Heart right ventricle (tissue), 16 donors: ENCODE measurements at regions not wholly inside any gene's neighbourhood (a gene's known extent, or its start where the extent isn't known, plus 50 kb on each side); places are given as distances from the start of the nearest gene placed in this dataset.

Experiments used
- ATAC-seq, 8 donors: fragments of 200-7000 bp; cut with Tn5 transposase; one replicate each; pipeline ENCODE4 v1.9.1; 2020; ENCODE audit warnings: mild to moderate bottlenecking in 8 of 8, moderate library complexity in 8 of 8, moderate number of reproducible peaks in 1 of 8
- DNase-seq, 2 donors: peaks; one replicate each; pipeline ENCODE4 v3.0.0-alpha.2; 2020
- H3K27ac ChIP-seq, 10 donors: fragments of 200-600 bp; sonication (generic) in 2 of 10; one replicate each; pipeline versions ENCODE4 v1.5.0 to v1.8.0; 2020 to 2022; ENCODE audit warnings: mild to moderate bottlenecking in 3 of 10
- H3K27me3 ChIP-seq, 7 donors: fragments of 200-600 bp; one replicate each; pipeline ENCODE4 v1.8.0; 2021 to 2022; ENCODE audit warnings: mild to moderate bottlenecking in 2 of 7
- H3K36me3 ChIP-seq, 9 donors: fragments of 200-600 bp; sonication (generic) in 1 of 9; one replicate each; pipeline versions ENCODE4 v1.5.0 to v1.8.0; 2020 to 2022; ENCODE audit warnings: mild to moderate bottlenecking in 2 of 9
- H3K4me1 ChIP-seq, 9 donors: fragments of 200-600 bp; sonication (generic) in 1 of 9; one replicate each; pipeline versions ENCODE4 v1.5.0 to v1.8.0; 2020 to 2022; ENCODE audit warnings: mild to moderate bottlenecking in 4 of 9
- H3K4me3 ChIP-seq, 10 donors: fragments of 200-600 bp; sonication (generic) in 2 of 10; one replicate each; pipeline versions ENCODE4 v1.5.0 to v1.8.0; 2020 to 2022; ENCODE audit warnings: mild to moderate bottlenecking in 7 of 10, moderate library complexity in 2 of 10
- H3K9me3 ChIP-seq, 11 donors: fragments of 200-600 bp in 10 of 11; sonication (generic) in 2 of 11; one replicate each; pipeline versions ENCODE4 v1.5.0 to v1.8.0; 2013 to 2022; ENCODE audit warnings: mild to moderate bottlenecking in 2 of 11, control low read depth in 1 of 11, moderate library complexity in 1 of 11
- WGBS, 2 donors: extraction: QIAGEN DNeasy Blood & Tissue Kit; methylation state at CpG; one replicate each; pipeline ENCODE4 v1.1.7; 2013; ENCODE audit warnings: inconsistent platforms in 1 of 2; 5-methylcytosine and 5-hydroxymethylcytosine counted together
- intact Hi-C, 10 donors: fragments of 100-400 bp; cut with DNase I; formaldehyde crosslinking; loops; one replicate each; pipeline versions ENCODE4 v1.11.1 to v1.14.2; 2022
- TF ChIP-seq, protein P1 (sequence below), 9 donors: fragments of 200-600 bp; sonication (generic) in 2 of 9; IDR thresholded peaks; one replicate each; pipeline versions ENCODE4 v1.5.0 to v1.8.0; 2021 to 2022; ENCODE audit warnings: antibody characterized with exemption in 9 of 9, mild to moderate bottlenecking in 5 of 9, moderate library complexity in 1 of 9
- donor health status: Arrhythmogenic right ventricular cardiomyopathy.
- donor health status: ischemic (EF 13 %, LVEDD 7.1; RV severe dilation, severe dysfunction).
- donor health status: healthy with polysubstance abuse.
- donor health status: DM: no; HTN: yes; CAD: no.
- donor health status: DM: no; HTN: no; CAD: no.
- donor health status: ischemic (EF 25% LVEDD 6.9; RV normal size, moderate dysfunction).
- donor health status: ischemic (EF 25% LVEDD 5.7; RV mildly dilated, moderate dysfunction).
- donor health status: healthy.
- donor health status: DM: yes; HTN: yes; CAD: no.
- donor health status: Ischemic cardiomyopathy.
- donor health status: ischemic (EF 35%, LVEDD 5.7; RV mildly dilated, moderate dysfunction).
- donor health status: nonischemic (EF 11% LVEDD 7.7; RV severe dilation, severe dysfunction).
- donor health status: DM: yes; HTN: yes; CAD: no.
- donor health status: PGD.
- donor health status: ischemic (EF 29% LVEDD 5.4; RV normal size, mild dysfunction).
- donor health status: nonischemic (EF 23%, LVEDD 6.1; RV moderate dilation, normal function).

GRCh38 chr4:126553248-126553647 is 1079.5 kb upstream of the INTU start:
- intact Hi-C loops: no loop called here
- H3K4me3 ChIP-seq: no peak overlapping the region
- DNase-seq (no peak), ATAC-seq (no peak)
- no peaks in the 10 kb centered on the region for H3K27me3 ChIP-seq
- 62 to 74% methylated on average over 2 of the region's 2 CpGs for WGBS, 2 donors
- no peaks in the 10 kb centered on the region for H3K36me3 ChIP-seq
- no peak overlapping the region for H3K27ac ChIP-seq
- peaks cover 0 to 17% (median 0%) of the 10 kb centered on the region in 11 donors for H3K9me3 ChIP-seq
- TF ChIP-seq, protein P1, sequence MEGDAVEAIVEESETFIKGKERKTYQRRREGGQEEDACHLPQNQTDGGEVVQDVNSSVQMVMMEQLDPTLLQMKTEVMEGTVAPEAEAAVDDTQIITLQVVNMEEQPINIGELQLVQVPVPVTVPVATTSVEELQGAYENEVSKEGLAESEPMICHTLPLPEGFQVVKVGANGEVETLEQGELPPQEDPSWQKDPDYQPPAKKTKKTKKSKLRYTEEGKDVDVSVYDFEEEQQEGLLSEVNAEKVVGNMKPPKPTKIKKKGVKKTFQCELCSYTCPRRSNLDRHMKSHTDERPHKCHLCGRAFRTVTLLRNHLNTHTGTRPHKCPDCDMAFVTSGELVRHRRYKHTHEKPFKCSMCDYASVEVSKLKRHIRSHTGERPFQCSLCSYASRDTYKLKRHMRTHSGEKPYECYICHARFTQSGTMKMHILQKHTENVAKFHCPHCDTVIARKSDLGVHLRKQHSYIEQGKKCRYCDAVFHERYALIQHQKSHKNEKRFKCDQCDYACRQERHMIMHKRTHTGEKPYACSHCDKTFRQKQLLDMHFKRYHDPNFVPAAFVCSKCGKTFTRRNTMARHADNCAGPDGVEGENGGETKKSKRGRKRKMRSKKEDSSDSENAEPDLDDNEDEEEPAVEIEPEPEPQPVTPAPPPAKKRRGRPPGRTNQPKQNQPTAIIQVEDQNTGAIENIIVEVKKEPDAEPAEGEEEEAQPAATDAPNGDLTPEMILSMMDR (IDR thresholded peaks at IDR 0.05): no peak
- no peaks in the 10 kb centered on the region for H3K4me1 ChIP-seq

DNA sequence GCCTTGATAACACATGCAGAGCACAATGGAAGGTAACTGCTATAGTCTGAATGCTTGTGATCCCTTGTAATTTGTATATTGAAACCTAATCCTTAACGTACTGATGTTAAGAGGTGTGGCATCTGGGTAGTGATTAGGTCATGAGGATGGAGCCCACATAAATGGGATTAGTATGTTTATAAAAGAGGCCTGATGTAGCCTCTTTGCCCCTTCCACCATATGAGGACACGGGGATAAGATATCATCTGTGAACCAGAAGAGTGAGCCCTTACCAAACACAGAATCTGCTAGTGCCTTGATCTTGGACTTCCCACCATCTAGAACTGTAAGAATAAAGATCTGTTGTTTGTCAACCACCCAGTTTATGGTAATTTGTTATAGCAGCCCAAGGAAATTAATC is 1074.2 kb upstream of the INTU start:
- DNase-seq (no peak), ATAC-seq (no peak)
- H3K27me3 ChIP-seq: no peaks in the 10 kb centered on the region
- H3K27ac ChIP-seq: no peak overlapping the region
- H3K36me3 ChIP-seq: no peaks in the 10 kb centered on the region
- H3K4me3 ChIP-seq: no peak overlapping the region
- TF ChIP-seq, protein P1 (IDR thresholded peaks at IDR 0.05): no peak
- H3K9me3 ChIP-seq: peaks cover 0 to 25% (median 0%) of the 10 kb centered on the region in 11 donors
- H3K4me1 ChIP-seq: no peaks in the 10 kb centered on the region
- intact Hi-C loops: no loop called here
- 80 to 81% methylated on average over 2 of the region's 2 CpGs for WGBS, 2 donors

DNA sequence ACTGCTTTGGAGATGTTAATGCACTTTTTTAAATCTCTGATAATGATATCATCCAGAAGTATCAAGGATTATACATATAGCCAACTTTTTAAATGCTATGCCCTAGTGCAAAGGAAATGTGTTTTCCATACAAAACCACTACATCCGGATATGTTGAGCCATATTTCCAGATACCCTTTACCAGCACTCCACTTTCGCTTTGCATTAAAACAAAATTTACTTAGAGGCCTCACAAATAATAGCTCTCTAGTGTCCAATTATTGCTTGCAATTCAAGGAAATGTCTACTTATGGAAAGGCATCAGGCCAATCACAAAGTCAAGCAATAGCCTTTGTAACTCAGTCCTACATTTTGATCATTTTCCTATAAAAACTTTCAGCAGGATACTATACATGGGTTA is 1072.8 kb upstream of the INTU start:
- Histone ChIP-seq H3K4me3 (no peak overlapping the region), H3K27me3 (no peaks in the 10 kb centered on the region), H3K27ac (no peak overlapping the region), H3K4me1 (no peaks in the 10 kb centered on the region), H3K9me3 (peaks cover 0 to 22% (median 0%) of the 10 kb centered on the region in 11 donors), H3K36me3 (no peaks in the 10 kb centered on the region)
- TF ChIP-seq, protein P1 (IDR thresholded peaks at IDR 0.05): no peak
- 46 to 48% methylated on average over 2 of the region's 2 CpGs for WGBS, 2 donors
- no peak for DNase-seq
- ATAC-seq: no peak
- intact Hi-C loops: no loop called here

DNA sequence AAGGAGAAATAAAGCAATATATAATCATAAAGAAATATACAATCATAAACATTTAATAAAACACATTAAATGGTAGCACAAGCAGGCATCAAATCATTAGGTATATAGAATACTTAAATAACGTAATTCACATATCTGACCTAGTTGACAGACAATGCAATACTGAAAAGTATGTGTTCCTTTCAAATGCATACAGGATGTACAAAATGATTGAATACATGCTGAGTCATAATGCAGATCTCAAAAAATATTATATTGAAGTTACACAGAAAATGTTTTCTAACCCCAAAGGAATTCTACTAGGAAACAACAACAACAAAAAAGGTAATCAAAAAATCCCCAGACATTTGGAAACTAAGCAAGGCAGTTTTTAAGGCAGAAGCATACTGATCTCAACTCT is 1072.0 kb upstream of the INTU start:
- ATAC-seq: no peak
- intact Hi-C loops: no loop called here
- Histone ChIP-seq H3K27me3 (no peaks in the 10 kb centered on the region), H3K9me3 (peaks cover 0 to 22% (median 0%) of the 10 kb centered on the region in 11 donors), H3K4me3 (no peak overlapping the region), H3K4me1 (no peaks in the 10 kb centered on the region), H3K36me3 (no peaks in the 10 kb centered on the region), H3K27ac (no peak overlapping the region)
- TF ChIP-seq, protein P1 (IDR thresholded peaks at IDR 0.05): no peak
- no peak for DNase-seq
- WGBS, 2 donors: 83 to 85% methylated on average over 1 of the region's 1 CpG
